ENCODE measurements at regions not wholly inside any gene's neighbourhood (a gene's known extent, or its start where the extent isn't known, plus 50 kb on each side); places are given as distances from the start of the nearest gene placed in this dataset.

- TF ChIP-seq EP300 (IDR thresholded peaks at IDR 0.05; ENCODE audit: borderline replicate concordance in 1 of 2, low read depth in 2 of 2, low read length in 2 of 2): no peak
- TF ChIP-seq TEAD4 (IDR thresholded peaks at IDR 0.05; ENCODE audit: low read depth, low read length): no peak
- no peak for TF ChIP-seq RAD21 (IDR thresholded peaks at IDR 0.05 in 1 of 2, conservative IDR thresholded peaks at IDR 0.05 in 1 of 2; ENCODE audit: low read depth in 2 of 2, low read length in 2 of 2)
- TF ChIP-seq ASH2L (IDR thresholded peaks at IDR 0.05; ENCODE audit: low read length): no peak
- TF ChIP-seq MAFK (IDR thresholded peaks at IDR 0.05; ENCODE audit: low read depth, low read length): no peak
- no peak for TF ChIP-seq CTCF (IDR thresholded peaks at IDR 0.05; ENCODE audit: control extremely low read depth in 1 of 3, insufficient read depth in 1 of 3, low read depth in 1 of 3, low read length in 3 of 3)
- TF ChIP-seq POLR2AphosphoS5 (IDR thresholded peaks at IDR 0.05; ENCODE audit: low read depth, low read length): no peak
- TF ChIP-seq RFX5 (IDR thresholded peaks at IDR 0.05; ENCODE audit: borderline replicate concordance, low read depth, low read length): no peak
- TF ChIP-seq YY1 (IDR thresholded peaks at IDR 0.05; ENCODE audit: low read depth, low read length): no peak
Measured at GRCh38 chr19:32231691-32232090, 113.7 kb upstream of the ZNF507 start.
